NOMO-1 treated with dmso at 0.1 percent for 144 hours (cell line): ENCODE measurements at regions not wholly inside any gene's neighbourhood (a gene's known extent, or its start where the extent isn't known, plus 50 kb on each side); places are given as distances from the start of the nearest gene placed in this dataset.
"Not testable (repeated sequence)": the region's sequence is repeated elsewhere in the genome, so short reads cannot be mapped to it uniquely, and the experiment has no call there.

Source experiments
- DNase-seq: peaks from one replicate; lab custom pipeline; 2025; ENCODE audit not compliant: unreplicated experiment; lab: John Stamatoyannopoulos, UW

GRCh38 chr12:46629331-46630229 lies 196.2 kb downstream of the SLC38A4 start:
- no peak for DNase-seq

- no peak for DNase-seq
Observed at GRCh38 chr12:46628176-46628575, 197.6 kb downstream of the SLC38A4 start.

GRCh38 chr12:46627686-46628085 lies 198.1 kb downstream of the SLC38A4 start:
- DNase-seq = no peak

GRCh38 chr12:46619474-46619873 lies 206.3 kb downstream of the SLC38A4 start:
- not testable (repeated sequence) for DNase-seq

GRCh38 chr12:46617737-46618136 lies 208.1 kb downstream of the SLC38A4 start:
- DNase-seq = not testable (repeated sequence)

- DNase-seq = no peak
Observed at GRCh38 chr12:46617167-46617566, 208.6 kb downstream of the SLC38A4 start.

- DNase-seq = no peak
Observed at GRCh38 chr12:46610754-46611153, 215.0 kb downstream of the SLC38A4 start.

GRCh38 chr12:46609674-46610073 lies 216.1 kb downstream of the SLC38A4 start:
- DNase-seq = no peak

GRCh38 chr12:46609273-46609623 lies 216.5 kb downstream of the SLC38A4 start:
- no peak for DNase-seq

- no peak for DNase-seq
Observed at GRCh38 chr12:46608431-46609272, 217.1 kb downstream of the SLC38A4 start.

- DNase-seq = no peak
Observed at GRCh38 chr12:46604684-46605083, 221.1 kb downstream of the SLC38A4 start.

GRCh38 chr12:46603776-46604456 lies 221.9 kb downstream of the SLC38A4 start:
- no peak for DNase-seq

GRCh38 chr12:46602474-46602873 lies 223.3 kb downstream of the SLC38A4 start:
- DNase-seq = no peak

- DNase-seq = no peak
Observed at GRCh38 chr12:46590991-46591703, 218.6 kb upstream of the SLC38A2 start.

GRCh38 chr12:46585854-46586621 lies 213.5 kb upstream of the SLC38A2 start:
- DNase-seq = no peak

- not testable (repeated sequence) for DNase-seq
Observed at GRCh38 chr12:46584098-46584497, 211.5 kb upstream of the SLC38A2 start.

GRCh38 chr12:46581990-46582389 lies 209.4 kb upstream of the SLC38A2 start:
- not testable (repeated sequence) for DNase-seq

GRCh38 chr12:46580445-46580844 lies 207.9 kb upstream of the SLC38A2 start:
- DNase-seq = no peak

- DNase-seq = no peak
Observed at GRCh38 chr12:46579474-46579873, 206.9 kb upstream of the SLC38A2 start.
